C4-2B (cell line): ENCODE measurements at regions not wholly inside any gene's neighbourhood (a gene's known extent, or its start where the extent isn't known, plus 50 kb on each side); places are given as distances from the start of the nearest gene placed in this dataset.

Experiments used
- CTCF ChIP-seq: fragments of 450-650 bp; conservative IDR thresholded peaks from 2 replicates; pipeline ENCODE4 v1.5.1; 2017; ENCODE audit warnings: mild to moderate bottlenecking
- ZFX ChIP-seq: fragments of 450-650 bp; IDR thresholded peaks from 2 replicates; pipeline ENCODE4 v1.6.1; 2017

GRCh38 chr15:85892232-85892631 lies 97.5 kb upstream of the KLHL25 start:
- no peak for TF ChIP-seq CTCF
- no peak for TF ChIP-seq ZFX
